ENCODE measurements at regions not wholly inside any gene's neighbourhood (a gene's known extent, or its start where the extent isn't known, plus 50 kb on each side); places are given as distances from the start of the nearest gene placed in this dataset.
"Not testable (repeated sequence)": the region's sequence is repeated elsewhere in the genome, so short reads cannot be mapped to it uniquely, and the experiment has no call there.

- DNase-seq (ENCODE audit: low spot score), result not testable (repeated sequence)
Observed at GRCh38 chr3:16077146-16077545, 97.3 kb upstream of the GALNT15 start.

GRCh38 chr3:16077681-16078080 lies 96.8 kb upstream of the GALNT15 start:
- DNase-seq (ENCODE audit: low spot score), result not testable (repeated sequence)

- no peak for DNase-seq (ENCODE audit: low spot score)
Observed at GRCh38 chr3:16079519-16079918, 95.0 kb upstream of the GALNT15 start.

- no peak for DNase-seq (ENCODE audit: low spot score)
Observed at GRCh38 chr3:16081661-16082060, 92.8 kb upstream of the GALNT15 start.

GRCh38 chr3:16084887-16085286 lies 89.6 kb upstream of the GALNT15 start:
- DNase-seq (ENCODE audit: low spot score), result no peak

- DNase-seq (ENCODE audit: low spot score), result no peak
Observed at GRCh38 chr3:16085410-16085809, 89.1 kb upstream of the GALNT15 start.

- no peak for DNase-seq (ENCODE audit: low spot score)
Observed at GRCh38 chr3:16085884-16086608, 88.4 kb upstream of the GALNT15 start.

GRCh38 chr3:16086690-16087089 lies 87.8 kb upstream of the GALNT15 start:
- DNase-seq (ENCODE audit: low spot score), result no peak

- DNase-seq (ENCODE audit: low spot score), result no peak
Observed at GRCh38 chr3:16088496-16088895, 86.0 kb upstream of the GALNT15 start.

- DNase-seq (ENCODE audit: low spot score), result no peak
Observed at GRCh38 chr3:16089521-16089920, 85.0 kb upstream of the GALNT15 start.

GRCh38 chr3:16090024-16090423 lies 84.5 kb upstream of the GALNT15 start:
- DNase-seq (ENCODE audit: low spot score), result peak; percentile 63

GRCh38 chr3:16090706-16091105 lies 83.8 kb upstream of the GALNT15 start:
- no peak for DNase-seq (ENCODE audit: low spot score)

- DNase-seq (ENCODE audit: low spot score), result no peak
Observed at GRCh38 chr3:16092923-16093322, 81.6 kb upstream of the GALNT15 start.

- peak; percentile 96 for DNase-seq (ENCODE audit: low spot score)
Observed at GRCh38 chr3:16101295-16102186, 72.9 kb upstream of the GALNT15 start.

- DNase-seq (ENCODE audit: low spot score), result no peak
Observed at GRCh38 chr3:16102187-16102561, 72.3 kb upstream of the GALNT15 start.

GRCh38 chr3:16102905-16103364 lies 71.5 kb upstream of the GALNT15 start:
- DNase-seq (ENCODE audit: low spot score), result peak; percentile 86

- DNase-seq (ENCODE audit: low spot score), result peak; percentile 82
Observed at GRCh38 chr3:16103472-16103871, 71.0 kb upstream of the GALNT15 start.

GRCh38 chr3:16104156-16104555 lies 70.3 kb upstream of the GALNT15 start:
- DNase-seq (ENCODE audit: low spot score), result no peak

GRCh38 chr3:16106050-16106449 lies 68.4 kb upstream of the GALNT15 start:
- DNase-seq (ENCODE audit: low spot score), result no peak

- no peak for DNase-seq (ENCODE audit: low spot score)
Observed at GRCh38 chr3:16108424-16108823, 66.1 kb upstream of the GALNT15 start.

GRCh38 chr3:16109929-16110328 lies 64.6 kb upstream of the GALNT15 start:
- DNase-seq (ENCODE audit: low spot score), result no peak

- peak; percentile 80 for DNase-seq (ENCODE audit: low spot score)
Observed at GRCh38 chr3:16112910-16113504, 61.5 kb upstream of the GALNT15 start.

GRCh38 chr3:16113704-16114103 lies 60.8 kb upstream of the GALNT15 start:
- DNase-seq (ENCODE audit: low spot score), result peak; percentile 40

Data from kidney tubule cell (primary cell).